Kidney capillary endothelial cell (primary cell): ENCODE measurements at regions not wholly inside any gene's neighbourhood (a gene's known extent, or its start where the extent isn't known, plus 50 kb on each side); places are given as distances from the start of the nearest gene placed in this dataset.
"Not testable (repeated sequence)": the region's sequence is repeated elsewhere in the genome, so short reads cannot be mapped to it uniquely, and the experiment has no call there.

Experiments used
- DNase-seq: peaks from one replicate; pipeline ENCODE4 v3.0.0-alpha.2; 2018; ENCODE audit warnings: low spot score

- DNase-seq, result no peak
These were observed 140.2 kb downstream of the NUFIP1 start for GRCh38 chr13:44848920-44849676.

- DNase-seq, result not testable (repeated sequence)
These were observed 143.8 kb downstream of the NUFIP1 start for GRCh38 chr13:44845281-44846058.

- DNase-seq, result no peak
These were observed 144.5 kb downstream of the NUFIP1 start for GRCh38 chr13:44844786-44845185.

GRCh38 chr13:44843403-44843802 lies 145.9 kb downstream of the NUFIP1 start:
- DNase-seq, result no peak

DNA sequence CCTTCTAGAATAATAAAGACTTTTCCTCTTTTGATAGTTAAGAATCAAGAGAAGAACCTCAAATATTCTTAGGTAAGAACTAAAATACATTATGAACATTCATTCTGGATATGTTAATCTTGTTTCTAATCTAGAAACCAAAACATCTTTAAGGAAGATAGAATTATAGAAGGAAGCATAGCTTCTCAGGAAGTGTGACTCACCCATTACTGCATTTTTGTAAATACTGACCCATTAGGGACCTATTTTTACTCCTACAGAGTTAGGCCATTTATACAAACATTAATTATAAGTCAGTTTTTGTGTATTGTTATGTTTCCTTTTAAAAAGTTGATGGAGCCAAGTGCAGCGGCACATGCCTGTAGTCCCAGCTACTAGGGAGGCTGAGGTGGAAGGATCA lies 147.1 kb downstream of the NUFIP1 start:
- DNase-seq, result peak; percentile 31

GRCh38 chr13:44840131-44840530 lies 149.1 kb downstream of the NUFIP1 start:
- DNase-seq, result no peak

DNA sequence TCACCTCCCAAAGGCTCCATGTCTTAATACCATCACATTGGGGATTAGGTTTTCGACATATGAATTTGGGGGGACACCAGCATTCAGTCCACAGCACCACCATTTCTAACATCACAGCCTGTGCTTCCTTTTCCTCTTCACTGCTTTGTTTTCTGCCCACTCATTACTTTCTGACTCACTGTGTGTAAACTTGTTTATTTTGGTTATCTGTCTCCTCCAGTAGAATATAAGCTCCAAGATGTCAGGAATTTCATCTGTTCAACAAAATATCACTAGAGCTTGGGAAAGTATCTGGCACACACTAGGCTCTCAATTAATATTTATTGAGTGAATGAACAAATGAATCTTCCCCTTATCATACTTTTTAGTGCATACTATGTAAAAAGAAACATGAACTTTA lies 152.0 kb downstream of the NUFIP1 start:
- DNase-seq, result peak; percentile 42

GRCh38 chr13:44834404-44834803 lies 154.9 kb downstream of the NUFIP1 start:
- no peak for DNase-seq

GRCh38 chr13:44833626-44834025 lies 155.6 kb downstream of the NUFIP1 start:
- no peak for DNase-seq

DNA sequence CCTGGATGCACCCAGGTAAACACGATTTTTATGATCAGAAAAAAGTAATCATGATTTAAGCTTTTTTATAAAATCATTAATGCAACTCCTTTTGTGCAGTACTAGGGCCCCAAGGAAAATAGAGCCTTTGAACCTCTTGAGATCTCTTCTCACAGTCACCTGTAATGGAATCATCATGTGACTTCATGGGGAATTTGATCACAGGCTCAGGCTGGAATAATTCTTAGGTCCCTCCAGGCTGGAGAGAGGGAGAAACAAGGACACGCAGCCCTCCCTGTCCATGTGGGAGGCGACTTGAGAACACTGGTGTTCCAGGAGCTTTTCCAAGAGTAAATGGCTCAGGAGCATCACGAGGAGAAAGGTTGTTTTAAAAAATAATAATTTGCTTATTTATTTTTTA lies 156.1 kb downstream of the NUFIP1 start:
- DNase-seq, result no peak

GRCh38 chr13:44826591-44827350 lies 162.5 kb downstream of the NUFIP1 start:
- no peak for DNase-seq

DNA sequence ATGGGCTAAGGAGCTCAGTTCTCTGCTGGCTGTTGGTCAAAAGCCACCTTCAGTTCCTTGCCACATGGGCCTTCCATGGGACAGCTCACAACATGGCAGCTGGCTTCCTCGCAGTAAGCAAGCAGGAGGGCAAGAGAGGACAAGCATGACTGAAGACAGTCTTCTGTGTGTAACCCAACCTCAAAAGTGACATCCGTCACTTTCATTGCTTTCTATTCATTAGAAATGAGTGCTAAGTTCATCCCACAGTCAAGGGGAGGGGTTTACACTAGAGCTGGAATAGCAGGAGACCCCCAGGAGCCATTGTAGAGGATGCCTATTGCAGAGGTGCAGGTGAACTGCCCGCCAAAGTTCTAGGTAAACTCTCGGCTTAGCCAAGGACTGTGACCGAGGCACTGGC lies 163.3 kb downstream of the NUFIP1 start:
- DNase-seq, result no peak

DNA sequence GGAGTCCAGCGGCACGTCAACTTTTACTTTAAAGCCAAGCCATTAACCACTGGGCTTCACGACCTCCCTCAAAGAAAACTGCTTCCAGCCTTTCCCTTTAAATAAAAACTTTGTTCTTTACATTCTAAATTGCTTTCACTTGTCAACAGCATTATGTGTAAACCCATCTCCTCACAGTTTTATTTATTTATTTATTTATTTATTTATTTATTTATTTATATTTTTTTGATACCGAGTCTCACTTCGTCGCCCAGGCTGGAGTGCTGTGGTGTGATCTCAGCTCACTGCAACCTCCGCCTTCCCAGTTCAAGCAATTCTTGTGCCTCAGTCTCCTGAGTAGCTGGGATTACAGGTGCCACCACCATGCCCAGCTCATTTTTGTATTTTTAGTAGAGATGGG lies 165.7 kb downstream of the NUFIP1 start:
- not testable (repeated sequence) for DNase-seq

DNA sequence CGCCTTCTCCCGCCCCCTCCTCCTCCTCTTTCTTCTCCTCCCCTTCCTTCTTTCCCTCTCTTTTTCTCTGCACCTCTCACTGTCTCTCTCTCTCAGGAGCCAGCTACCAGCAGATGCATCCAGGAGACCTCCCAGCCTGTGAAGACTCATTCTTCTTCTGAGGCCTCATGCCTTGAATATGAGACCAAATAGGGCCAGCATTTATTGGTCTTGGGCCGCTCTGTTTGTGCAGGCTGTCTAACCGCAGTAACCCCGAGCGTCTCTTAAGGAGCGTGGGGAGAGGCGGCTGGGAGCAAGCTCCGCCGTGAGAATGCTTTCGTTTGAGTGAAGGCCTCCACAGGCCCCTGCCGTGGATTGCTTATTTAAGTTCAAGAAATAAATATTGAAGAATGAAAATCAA lies 167.0 kb downstream of the NUFIP1 start:
- no peak for DNase-seq

- no peak for DNase-seq
These were observed 169.5 kb downstream of the NUFIP1 start for GRCh38 chr13:44819772-44820171.

GRCh38 chr13:44819245-44819644 lies 170.0 kb downstream of the NUFIP1 start:
- DNase-seq, result peak; percentile 75

GRCh38 chr13:44818428-44818827 lies 170.8 kb downstream of the NUFIP1 start:
- DNase-seq, result peak; percentile 36

GRCh38 chr13:44818016-44818415 lies 171.3 kb downstream of the NUFIP1 start:
- no peak for DNase-seq

DNA sequence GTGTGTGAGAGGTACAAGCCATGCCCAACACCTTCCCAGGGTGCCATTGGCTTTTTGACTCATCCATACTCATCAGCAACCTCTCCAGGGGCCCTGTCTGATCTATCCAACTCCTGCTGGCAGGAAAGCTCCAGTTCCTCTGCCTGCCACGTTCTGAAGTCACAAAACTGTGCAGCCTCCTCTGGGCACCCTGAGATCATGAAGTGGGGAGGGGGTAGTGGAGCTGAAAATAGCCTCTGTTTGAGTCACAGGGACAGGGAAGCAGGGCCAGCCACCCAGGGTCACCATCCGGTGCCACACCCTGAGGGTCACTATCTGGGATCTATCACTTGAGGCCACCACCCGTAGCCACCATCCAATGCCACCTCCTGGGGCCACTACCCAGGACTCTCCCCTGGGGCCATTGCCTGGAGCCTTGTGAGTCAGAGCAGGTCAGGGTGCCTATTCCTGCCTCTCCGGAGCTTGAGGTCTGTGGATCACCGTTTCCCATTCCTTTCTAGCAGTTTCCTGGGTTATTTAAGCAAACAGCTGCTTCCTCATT lies 172.1 kb downstream of the NUFIP1 start:
- DNase-seq, result peak; percentile 36

DNA sequence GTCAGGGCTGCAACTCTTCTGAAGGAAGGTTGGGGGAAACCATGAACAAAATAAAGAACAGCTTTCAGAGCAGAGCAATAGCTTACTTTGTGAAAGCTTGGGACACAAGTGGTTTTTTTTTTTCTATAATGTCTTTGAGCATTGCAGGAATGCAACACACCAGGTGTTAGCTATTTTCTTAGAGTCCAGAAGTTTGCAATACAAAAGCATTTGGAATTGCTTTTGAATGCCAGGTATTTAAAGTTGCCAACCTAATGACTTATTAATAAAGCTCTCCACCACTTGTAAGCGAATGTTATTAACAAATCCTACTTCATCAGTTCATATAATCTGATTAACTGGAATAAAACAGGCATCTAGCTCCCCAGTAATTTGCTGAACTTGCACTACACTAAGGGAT lies 172.6 kb downstream of the NUFIP1 start:
- DNase-seq, result no peak

GRCh38 chr13:44815623-44816022 lies 173.6 kb downstream of the NUFIP1 start:
- peak; percentile 82 for DNase-seq

DNA sequence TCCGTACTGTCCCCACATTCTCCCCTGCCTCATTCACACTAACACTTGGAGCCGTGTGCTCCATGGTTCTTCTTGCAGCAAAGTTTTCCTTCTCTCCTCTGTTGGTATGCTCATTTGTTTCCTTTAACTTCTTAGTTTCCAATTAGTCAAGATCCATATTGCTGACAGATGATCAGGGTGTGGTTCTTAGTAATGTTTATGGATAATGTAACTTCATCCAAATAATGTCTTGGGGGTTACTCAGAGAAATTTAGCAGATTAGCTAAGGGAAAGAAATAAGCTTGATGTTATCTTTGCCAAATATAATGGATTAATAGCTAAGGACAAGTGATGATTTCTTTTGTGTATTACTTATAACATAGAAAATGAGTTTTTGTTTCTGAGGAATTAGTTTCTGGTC lies 174.4 kb downstream of the NUFIP1 start:
- DNase-seq, result no peak
